ENCODE measurements at regions not wholly inside any gene's neighbourhood (a gene's known extent, or its start where the extent isn't known, plus 50 kb on each side); places are given as distances from the start of the nearest gene placed in this dataset.
"Not testable (repeated sequence)": the region's sequence is repeated elsewhere in the genome, so short reads cannot be mapped to it uniquely, and the experiment has no call there.

- Mint-ChIP-seq H3K9me3 (peaks cover 18% of the 10 kb centered on the region), H3K27me3 (ENCODE audit: low read depth) (no peaks in the 10 kb centered on the region), H3K27ac (no peak overlapping the region), H3K4me1 (peaks cover 13% of the 10 kb centered on the region), H3K4me3 (no peak overlapping the region), H3K36me3 (no peaks in the 10 kb centered on the region)
- TF ChIP-seq CTCF (IDR thresholded peaks at IDR 0.05; ENCODE audit: unreplicated experiment): no peak
- DNase-seq (ENCODE audit: low spot score in 2 of 2, unreplicated experiment in 2 of 2): no peak
Observed at GRCh38 chr3:187498211-187498724, 130.1 kb downstream of the RTP4 start.

GRCh38 chr3:187497052-187497451, 128.9 kb downstream of the RTP4 start:
- no peak overlapping the region for H3K27ac Mint-ChIP-seq
- H3K9me3 Mint-ChIP-seq: peaks cover 27% of the 10 kb centered on the region
- H3K4me3 Mint-ChIP-seq: no peak overlapping the region
- no peaks in the 10 kb centered on the region for H3K36me3 Mint-ChIP-seq
- DNase-seq (ENCODE audit: low spot score in 2 of 2, unreplicated experiment in 2 of 2): no peak
- peaks cover 13% of the 10 kb centered on the region for H3K4me1 Mint-ChIP-seq
- no peak for TF ChIP-seq CTCF (IDR thresholded peaks at IDR 0.05; ENCODE audit: unreplicated experiment)
- H3K27me3 Mint-ChIP-seq (ENCODE audit: low read depth): no peaks in the 10 kb centered on the region

- H3K9me3 Mint-ChIP-seq: peaks cover 31% of the 10 kb centered on the region
- H3K27ac Mint-ChIP-seq, H3K36me3 Mint-ChIP-seq: not testable (repeated sequence)
Observed at GRCh38 chr3:187494056-187494455, 125.9 kb downstream of the RTP4 start.

GRCh38 chr3:187491371-187491770, 123.2 kb downstream of the RTP4 start:
- TF ChIP-seq CTCF (IDR thresholded peaks at IDR 0.05; ENCODE audit: unreplicated experiment): no peak
- H3K9me3 Mint-ChIP-seq: peaks cover 35% of the 10 kb centered on the region
- DNase-seq (ENCODE audit: low spot score in 2 of 2, unreplicated experiment in 2 of 2): no peak
- H3K4me1 Mint-ChIP-seq: peaks cover 6% of the 10 kb centered on the region
- H3K4me3 Mint-ChIP-seq: no peak overlapping the region
- H3K27ac Mint-ChIP-seq: peak overlapping the region; percentile 26
- H3K27me3 Mint-ChIP-seq (ENCODE audit: low read depth): no peaks in the 10 kb centered on the region
- H3K36me3 Mint-ChIP-seq: no peaks in the 10 kb centered on the region

More at GRCh38 chr3:187494056-187494455, 125.9 kb downstream of the RTP4 start:
- H3K4me1 Mint-ChIP-seq: peaks cover 11% of the 10 kb centered on the region
- not testable (repeated sequence) for DNase-seq (ENCODE audit: low spot score in 2 of 2, unreplicated experiment in 2 of 2); H3K4me3 Mint-ChIP-seq; H3K27me3 Mint-ChIP-seq (ENCODE audit: low read depth)

- TF ChIP-seq CTCF (IDR thresholded peaks at IDR 0.05; ENCODE audit: unreplicated experiment): no peak
- Mint-ChIP-seq H3K9me3 (peaks cover 35% of the 10 kb centered on the region), H3K27ac (peak overlapping the region; percentile 84), H3K27me3 (ENCODE audit: low read depth) (peaks cover 2% of the 10 kb centered on the region), H3K4me1 (peaks cover 6% of the 10 kb centered on the region), H3K4me3 (no peak overlapping the region), H3K36me3 (no peaks in the 10 kb centered on the region)
- DNase-seq (ENCODE audit: low spot score in 2 of 2, unreplicated experiment in 2 of 2): no peak
Observed at GRCh38 chr3:187490366-187490765, 122.2 kb downstream of the RTP4 start.

GRCh38 chr3:187484547-187485295, 116.5 kb downstream of the RTP4 start:
- Mint-ChIP-seq H3K9me3 (peaks cover 6% of the 10 kb centered on the region), H3K36me3 (no peaks in the 10 kb centered on the region), H3K27ac (no peak overlapping the region), H3K4me1 (no peaks in the 10 kb centered on the region), H3K27me3 (ENCODE audit: low read depth) (peaks cover 3% of the 10 kb centered on the region), H3K4me3 (no peak overlapping the region)
- no peak for TF ChIP-seq CTCF (IDR thresholded peaks at IDR 0.05; ENCODE audit: unreplicated experiment)
- no peak for DNase-seq (ENCODE audit: low spot score in 2 of 2, unreplicated experiment in 2 of 2)

Measured in mesothelial cell of epicardium (in vitro differentiated cells).